ENCODE measurements at regions not wholly inside any gene's neighbourhood (a gene's known extent, or its start where the extent isn't known, plus 50 kb on each side); places are given as distances from the start of the nearest gene placed in this dataset.

DNA sequence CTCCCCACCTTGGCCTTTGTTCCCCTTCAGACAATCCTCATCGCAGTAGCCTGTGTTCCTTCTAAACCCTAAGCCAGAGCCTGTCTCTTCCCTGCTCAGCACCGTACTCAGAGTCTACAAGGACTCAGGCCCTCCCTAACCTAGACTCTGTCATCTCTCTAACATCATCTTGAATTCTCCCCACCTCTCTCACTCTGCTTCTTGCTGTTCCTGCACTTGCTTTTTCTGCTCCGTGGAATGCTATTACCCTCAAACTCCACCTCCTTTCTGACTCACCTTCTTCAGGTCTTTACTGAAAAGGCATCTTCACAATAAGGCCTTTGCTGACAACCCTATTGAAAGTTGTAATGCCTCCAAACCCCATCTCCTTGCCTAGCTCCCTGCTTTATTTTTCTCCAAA is 141.0 kb downstream of the DKK1 start:
- TF ChIP-seq, protein P1, sequence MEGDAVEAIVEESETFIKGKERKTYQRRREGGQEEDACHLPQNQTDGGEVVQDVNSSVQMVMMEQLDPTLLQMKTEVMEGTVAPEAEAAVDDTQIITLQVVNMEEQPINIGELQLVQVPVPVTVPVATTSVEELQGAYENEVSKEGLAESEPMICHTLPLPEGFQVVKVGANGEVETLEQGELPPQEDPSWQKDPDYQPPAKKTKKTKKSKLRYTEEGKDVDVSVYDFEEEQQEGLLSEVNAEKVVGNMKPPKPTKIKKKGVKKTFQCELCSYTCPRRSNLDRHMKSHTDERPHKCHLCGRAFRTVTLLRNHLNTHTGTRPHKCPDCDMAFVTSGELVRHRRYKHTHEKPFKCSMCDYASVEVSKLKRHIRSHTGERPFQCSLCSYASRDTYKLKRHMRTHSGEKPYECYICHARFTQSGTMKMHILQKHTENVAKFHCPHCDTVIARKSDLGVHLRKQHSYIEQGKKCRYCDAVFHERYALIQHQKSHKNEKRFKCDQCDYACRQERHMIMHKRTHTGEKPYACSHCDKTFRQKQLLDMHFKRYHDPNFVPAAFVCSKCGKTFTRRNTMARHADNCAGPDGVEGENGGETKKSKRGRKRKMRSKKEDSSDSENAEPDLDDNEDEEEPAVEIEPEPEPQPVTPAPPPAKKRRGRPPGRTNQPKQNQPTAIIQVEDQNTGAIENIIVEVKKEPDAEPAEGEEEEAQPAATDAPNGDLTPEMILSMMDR (IDR thresholded peaks at IDR 0.05; ENCODE audit: insufficient read depth, low read length) = no peak
- no peak for DNase-seq (ENCODE audit: low read depth)
- H3K4me3 ChIP-seq (ENCODE audit: low read depth, low read length) = no peak overlapping the region

DNA sequence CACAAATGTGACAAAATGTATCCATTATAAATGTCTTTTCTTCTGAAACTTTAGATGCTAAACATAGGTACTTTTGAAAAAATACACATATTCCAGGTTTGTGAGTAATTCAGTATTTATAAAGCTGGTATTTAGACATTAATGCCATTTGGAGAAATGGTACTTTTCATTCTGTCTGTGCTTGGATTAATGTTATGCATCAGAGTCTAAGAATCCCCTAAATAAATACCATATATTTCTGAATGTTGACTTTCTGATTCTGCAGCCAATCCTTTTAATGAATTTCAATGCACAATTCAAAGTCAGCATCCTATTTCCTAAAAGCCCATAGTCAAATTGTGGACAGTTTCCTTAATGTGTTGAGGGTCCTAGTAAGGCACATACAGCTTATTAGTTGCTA is 145.0 kb downstream of the DKK1 start:
- DNase-seq (ENCODE audit: low read depth) = no peak
- no peak overlapping the region for H3K4me3 ChIP-seq (ENCODE audit: low read depth, low read length)
- TF ChIP-seq, protein P1 (IDR thresholded peaks at IDR 0.05; ENCODE audit: insufficient read depth, low read length) = no peak

DNA sequence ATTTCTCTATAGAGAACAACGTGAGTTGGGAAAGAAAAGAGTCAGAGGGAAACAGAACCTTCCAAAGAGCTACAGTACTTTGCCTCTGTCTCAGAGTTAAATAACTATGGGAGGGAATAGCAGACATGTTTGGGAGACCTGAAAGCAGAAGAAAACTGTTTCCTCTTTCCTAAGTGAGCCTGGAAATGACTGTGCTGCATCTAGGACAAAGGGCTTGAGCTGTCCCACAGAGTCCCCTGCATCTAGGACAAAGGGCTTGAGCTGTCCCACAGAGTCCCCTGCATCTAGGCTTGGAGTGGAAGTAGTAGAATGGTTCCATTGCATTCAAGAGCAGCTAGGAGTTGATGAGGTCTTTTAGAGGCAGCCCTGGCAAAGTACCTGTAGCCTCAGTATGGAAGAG is 149.7 kb downstream of the DKK1 start:
- TF ChIP-seq, protein P1 (IDR thresholded peaks at IDR 0.05; ENCODE audit: insufficient read depth, low read length) = no peak

DNA sequence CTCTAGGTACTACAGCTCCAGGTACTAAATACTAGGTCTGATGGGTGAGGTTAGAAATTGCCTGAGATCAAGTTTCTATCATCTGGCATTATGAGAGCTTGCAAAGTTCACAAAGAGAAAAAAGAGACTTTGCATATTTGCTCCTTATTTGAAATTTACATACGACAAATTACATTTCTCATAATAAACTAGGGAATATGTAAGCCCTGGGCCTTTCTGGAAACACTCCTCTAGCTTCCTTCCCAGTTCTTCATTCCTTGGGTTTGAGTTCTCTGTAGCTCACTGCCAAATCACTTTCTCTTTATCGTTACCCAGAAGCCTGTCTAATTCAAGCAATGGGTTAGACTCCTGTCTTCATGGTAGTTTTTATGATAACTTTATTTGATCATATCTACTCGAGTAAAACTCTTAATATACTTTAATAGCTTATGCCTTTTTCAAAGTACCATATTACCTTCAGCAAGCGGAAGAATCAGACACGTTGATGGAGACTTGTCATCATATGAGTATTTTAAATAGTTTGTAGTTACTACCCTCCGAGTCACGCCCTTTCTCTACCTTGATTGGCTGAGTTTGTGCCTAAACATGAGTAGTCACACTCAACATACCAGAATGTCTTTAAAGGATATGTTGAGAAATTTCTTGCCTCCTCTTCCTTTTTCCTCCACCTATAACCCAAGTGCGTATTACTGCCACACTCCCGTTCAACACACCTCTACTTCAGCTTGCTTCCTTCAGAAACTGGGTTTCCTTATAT is 150.5 kb downstream of the DKK1 start:
- H3K4me3 ChIP-seq (ENCODE audit: low read depth, low read length) = no peak overlapping the region
- DNase-seq (ENCODE audit: low read depth) = no peak
- TF ChIP-seq, protein P1 (IDR thresholded peaks at IDR 0.05; ENCODE audit: insufficient read depth, low read length) = no peak

More for the DNA sequence above, 149.7 kb downstream of the DKK1 start:
- no peak overlapping the region for H3K4me3 ChIP-seq (ENCODE audit: low read depth, low read length)
- DNase-seq (ENCODE audit: low read depth) = no peak

DNA sequence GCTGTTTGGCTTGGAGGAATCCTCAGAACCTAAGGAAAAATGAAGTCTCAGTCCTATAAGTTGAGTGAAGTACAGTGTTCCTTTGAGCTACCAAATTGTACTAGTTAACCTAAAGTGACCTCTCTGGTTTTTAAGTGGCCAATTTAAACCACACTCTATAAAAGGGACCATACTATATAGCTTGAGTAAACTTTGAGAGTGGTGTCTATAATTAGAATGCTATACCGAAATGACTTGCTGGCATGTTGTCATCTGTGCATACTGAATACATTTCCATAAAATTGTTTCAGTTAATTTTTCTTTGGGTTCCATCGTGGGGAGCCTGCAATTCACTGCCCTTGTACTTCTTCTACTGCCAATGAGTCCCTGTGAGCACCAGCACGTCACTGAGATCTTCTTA is 151.1 kb downstream of the DKK1 start:
- DNase-seq (ENCODE audit: low read depth) = no peak
- H3K4me3 ChIP-seq (ENCODE audit: low read depth, low read length) = no peak overlapping the region
- TF ChIP-seq, protein P1 (IDR thresholded peaks at IDR 0.05; ENCODE audit: insufficient read depth, low read length) = no peak

DNA sequence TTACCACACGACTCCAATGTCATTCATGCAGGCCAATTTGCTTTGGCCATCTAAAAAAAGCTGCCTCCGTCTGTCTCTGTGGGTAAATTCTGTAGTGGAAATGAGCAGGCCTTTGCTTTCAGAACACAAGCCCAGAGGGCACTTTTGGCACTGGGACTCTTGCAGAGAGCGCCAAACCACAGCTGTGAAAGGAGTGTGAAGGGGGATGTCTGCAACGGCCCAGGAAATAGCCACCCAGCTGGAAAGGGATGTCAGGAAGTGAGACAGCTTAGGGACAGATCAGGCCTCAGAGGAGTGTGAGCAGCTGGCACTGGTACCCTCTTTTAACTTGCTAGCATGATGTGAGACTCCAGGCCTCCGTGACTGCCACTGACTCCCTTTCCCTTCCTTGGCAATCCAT is 152.4 kb downstream of the DKK1 start:
- no peak for DNase-seq (ENCODE audit: low read depth)
- H3K4me3 ChIP-seq (ENCODE audit: low read depth, low read length) = no peak overlapping the region
- TF ChIP-seq, protein P1 (IDR thresholded peaks at IDR 0.05; ENCODE audit: insufficient read depth, low read length) = no peak

All from fibroblast of the aortic adventitia (primary cell).